Mesothelial cell of epicardium (in vitro differentiated cells): ENCODE measurements at regions not wholly inside any gene's neighbourhood (a gene's known extent, or its start where the extent isn't known, plus 50 kb on each side); places are given as distances from the start of the nearest gene placed in this dataset.

Experiments
- DNase-seq, 2 experiments: peaks; one replicate each; pipeline ENCODE4 v3.0.0; 2021; ENCODE audit warnings: low spot score in 2 of 2; ENCODE audit not compliant: unreplicated experiment in 2 of 2
- H3K27ac Mint-ChIP-seq: 2 replicates; pipeline ENCODE4 v1.8.0; 2021; ENCODE audit warnings: mixed read lengths
- H3K27me3 Mint-ChIP-seq: 2 replicates; pipeline ENCODE4 v1.8.0; 2021; ENCODE audit warnings: low read depth, mixed read lengths
- H3K36me3 Mint-ChIP-seq: 2 replicates; pipeline ENCODE4 v1.8.0; 2021; ENCODE audit warnings: mixed read lengths
- H3K4me1 Mint-ChIP-seq: 2 replicates; pipeline ENCODE4 v1.8.0; 2021; ENCODE audit warnings: mixed read lengths
- H3K4me3 Mint-ChIP-seq: 2 replicates; pipeline ENCODE4 v1.8.0; 2021; ENCODE audit warnings: mild to moderate bottlenecking, moderate library complexity, mixed read lengths
- H3K9me3 Mint-ChIP-seq: 2 replicates; pipeline ENCODE4 v1.8.0; 2021; ENCODE audit warnings: mixed read lengths
- CTCF ChIP-seq: fragments of 200-600 bp; sonication (generic); IDR thresholded peaks from one replicate; pipeline ENCODE4 v1.5.0; 2021; ENCODE audit warnings: antibody characterized with exemption; ENCODE audit not compliant: unreplicated experiment

DNA sequence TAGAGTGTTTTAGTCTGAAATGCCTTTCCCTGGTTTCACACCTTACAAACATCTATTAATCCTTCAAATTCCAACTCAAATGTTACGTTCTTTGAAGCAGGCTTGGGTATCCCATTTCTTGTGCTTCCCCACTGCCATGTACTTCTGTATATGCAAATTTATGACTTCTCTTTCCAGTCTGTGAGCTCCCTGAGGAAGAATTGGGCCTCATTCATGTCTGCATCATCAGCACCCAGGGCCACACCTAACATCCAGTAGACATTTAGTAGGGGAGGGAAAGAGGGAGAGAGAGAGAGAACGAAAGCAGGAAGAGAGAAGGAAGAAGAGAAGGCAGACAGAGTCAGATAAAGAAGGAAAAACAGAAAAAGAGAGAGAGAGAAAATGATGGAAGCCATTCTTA, 53.3 kb upstream of the KY start:
- no peaks in the 10 kb centered on the region for H3K4me1 Mint-ChIP-seq
- peaks cover 11% of the 10 kb centered on the region for H3K9me3 Mint-ChIP-seq
- no peak for TF ChIP-seq CTCF
- peaks cover 55% of the 10 kb centered on the region for H3K27me3 Mint-ChIP-seq
- H3K4me3 Mint-ChIP-seq = no peak overlapping the region
- H3K27ac Mint-ChIP-seq = no peak overlapping the region
- no peaks in the 10 kb centered on the region for H3K36me3 Mint-ChIP-seq
- no peak for DNase-seq

GRCh38 chr3:134704556-134704955, 53.7 kb upstream of the KY start:
- peaks cover 11% of the 10 kb centered on the region for H3K9me3 Mint-ChIP-seq
- no peak overlapping the region for H3K4me3 Mint-ChIP-seq
- no peak overlapping the region for H3K27ac Mint-ChIP-seq
- no peak for DNase-seq
- no peak for TF ChIP-seq CTCF
- peaks cover 52% of the 10 kb centered on the region for H3K27me3 Mint-ChIP-seq
- no peaks in the 10 kb centered on the region for H3K36me3 Mint-ChIP-seq
- no peaks in the 10 kb centered on the region for H3K4me1 Mint-ChIP-seq

GRCh38 chr3:134707908-134708597, 57.2 kb upstream of the KY start:
- TF ChIP-seq CTCF = no peak
- Mint-ChIP-seq H3K4me3 (no peak overlapping the region), H3K4me1 (no peaks in the 10 kb centered on the region), H3K36me3 (no peaks in the 10 kb centered on the region), H3K9me3 (no peaks in the 10 kb centered on the region), H3K27ac (no peak overlapping the region), H3K27me3 (peaks cover 33% of the 10 kb centered on the region)
- DNase-seq = no peak

- Mint-ChIP-seq H3K4me3 (no peak overlapping the region), H3K4me1 (no peaks in the 10 kb centered on the region), H3K9me3 (no peaks in the 10 kb centered on the region), H3K36me3 (no peaks in the 10 kb centered on the region), H3K27ac (no peak overlapping the region), H3K27me3 (peaks cover 30% of the 10 kb centered on the region)
- DNase-seq = no peak
- no peak for TF ChIP-seq CTCF
Measured at GRCh38 chr3:134708671-134709070, 57.8 kb upstream of the KY start.

DNA sequence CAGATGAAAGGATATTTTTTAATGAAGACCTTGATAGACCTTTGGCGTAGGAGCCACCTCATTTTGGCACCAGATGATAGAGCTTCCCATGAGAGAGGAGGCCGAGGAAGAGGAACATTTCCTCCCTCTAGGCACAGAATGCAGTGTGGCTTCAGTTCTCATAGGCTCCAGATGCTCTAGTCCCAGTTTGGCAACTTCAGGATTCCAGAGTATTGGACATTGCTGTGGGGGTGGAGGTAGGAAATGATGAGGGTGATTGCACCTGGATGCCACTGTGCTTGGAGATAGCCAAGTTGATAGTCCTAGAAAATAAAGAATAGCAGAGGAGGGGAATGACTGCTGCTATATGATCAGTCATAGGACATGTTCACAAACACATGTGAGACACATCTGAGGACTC, 58.3 kb upstream of the KY start:
- Mint-ChIP-seq H3K9me3 (no peaks in the 10 kb centered on the region), H3K27me3 (peaks cover 26% of the 10 kb centered on the region), H3K4me1 (no peaks in the 10 kb centered on the region), H3K36me3 (no peaks in the 10 kb centered on the region), H3K27ac (no peak overlapping the region), H3K4me3 (no peak overlapping the region)
- TF ChIP-seq CTCF = no peak
- DNase-seq = no peak
